HG03460 (cell line): ENCODE measurements at regions not wholly inside any gene's neighbourhood (a gene's known extent, or its start where the extent isn't known, plus 50 kb on each side); places are given as distances from the start of the nearest gene placed in this dataset.

Experiments
- ATAC-seq: cut with Tn5 transposase; IDR thresholded peaks from one replicate; pipeline ENCODE4 v1.9.1; 2021; ENCODE audit not compliant: unreplicated experiment

DNA sequence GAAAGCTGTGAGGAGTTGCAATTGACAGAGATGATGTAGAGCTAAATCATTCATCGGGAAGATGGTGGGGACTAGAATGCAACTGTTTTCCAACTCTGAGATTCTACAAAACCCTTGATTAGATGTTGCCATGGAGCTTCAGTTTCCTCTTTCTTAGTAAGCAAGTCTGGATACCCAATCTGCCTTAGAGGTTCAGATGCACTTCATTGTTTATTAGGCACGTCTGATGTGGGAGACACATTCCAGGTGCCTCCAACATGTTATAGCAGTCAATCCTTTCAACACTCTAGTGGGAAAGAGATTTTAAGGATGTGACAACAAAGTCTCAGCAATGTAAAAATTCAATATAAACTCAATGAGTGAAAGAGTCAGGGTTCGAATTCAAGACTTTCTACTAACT, 291.3 kb upstream of the PHYHIPL start:
- ATAC-seq: no peak

DNA sequence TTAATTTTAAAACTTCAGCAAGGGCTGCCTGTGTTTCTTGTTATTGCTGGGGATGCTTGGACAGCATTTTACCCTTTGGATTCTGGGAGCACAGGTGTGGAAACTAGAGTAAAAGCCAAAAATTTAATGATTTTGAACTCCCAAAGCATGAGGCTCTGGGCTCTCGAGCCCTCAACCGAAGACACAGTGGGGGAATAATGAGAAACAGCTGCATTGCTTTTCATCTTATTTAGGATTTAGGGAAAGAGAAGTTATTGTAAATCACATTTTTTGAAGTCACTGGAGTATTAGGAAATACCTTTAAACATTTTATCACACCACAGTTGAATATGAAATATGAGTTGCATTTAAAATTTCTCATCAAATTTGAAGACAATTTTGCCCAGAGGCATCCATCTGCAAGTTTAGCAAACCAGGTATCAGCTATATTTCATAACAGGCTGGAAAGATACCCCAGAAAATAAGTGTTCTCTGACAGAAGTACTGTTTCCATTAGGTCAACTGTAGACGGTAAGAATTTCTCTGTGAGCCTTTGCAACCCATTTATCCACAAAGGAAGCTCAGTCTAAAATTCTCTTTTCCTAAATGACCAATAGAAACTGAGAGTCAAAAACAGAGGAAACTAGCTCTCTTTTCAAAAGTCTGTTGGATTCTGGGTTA, 290.6 kb upstream of the PHYHIPL start:
- ATAC-seq: no peak

DNA sequence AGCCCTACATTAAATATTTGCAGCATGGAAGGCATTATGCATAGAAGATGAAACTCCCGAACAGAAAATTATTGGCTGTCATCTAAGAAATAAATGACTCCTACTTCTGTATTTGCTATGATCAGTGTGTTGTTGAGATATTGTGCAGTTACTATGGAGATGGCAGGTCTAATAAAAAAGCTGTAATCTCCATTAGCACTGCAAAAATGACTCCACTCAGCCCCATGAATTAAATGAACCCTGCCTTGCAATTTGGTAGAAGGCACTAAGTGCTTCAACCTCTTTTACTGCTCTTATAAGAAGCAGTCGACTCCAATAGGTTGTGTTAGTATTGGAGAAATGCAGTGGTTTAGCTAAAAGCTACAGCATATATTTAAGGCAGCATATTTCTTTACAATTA, 290.0 kb upstream of the PHYHIPL start:
- ATAC-seq: no peak

DNA sequence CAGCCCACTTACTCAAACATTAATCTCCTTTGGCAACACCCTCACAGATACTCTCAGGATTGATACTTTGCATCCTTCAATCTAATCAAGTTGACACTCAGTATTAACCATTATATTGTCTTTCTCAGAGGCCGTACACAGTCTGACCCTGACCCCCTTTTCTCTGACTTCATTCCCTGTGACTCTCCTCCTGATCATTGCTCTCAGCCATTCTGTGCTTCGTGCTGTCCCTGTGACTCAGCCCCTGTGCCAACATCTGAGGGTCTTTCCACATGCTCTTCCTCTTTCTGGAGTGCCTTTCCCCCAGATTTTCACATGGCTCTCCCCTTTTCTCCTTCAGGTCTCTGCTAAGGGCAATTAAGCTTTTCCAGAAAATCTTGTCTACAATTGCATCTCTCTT, 289.0 kb upstream of the PHYHIPL start:
- ATAC-seq: no peak

DNA sequence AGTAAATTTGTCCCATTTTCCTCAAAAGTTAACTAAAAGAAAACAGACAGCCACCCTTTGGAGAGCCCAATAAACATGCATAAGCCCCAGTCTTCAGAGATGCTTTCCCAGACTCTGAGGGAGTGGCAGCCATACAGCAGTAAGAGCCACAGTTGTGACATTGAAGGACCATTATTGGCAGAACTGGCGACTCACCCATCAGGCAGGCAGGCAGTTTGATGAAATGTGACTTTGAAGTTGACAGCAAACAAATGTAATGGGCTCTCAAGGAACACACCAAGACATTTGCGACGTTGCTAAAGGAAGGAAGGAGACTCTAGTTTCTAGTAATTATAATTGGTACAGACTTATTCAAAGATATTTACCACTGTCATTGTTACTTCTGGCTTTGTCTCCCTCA, 287.5 kb upstream of the PHYHIPL start:
- ATAC-seq: no peak

- no peak for ATAC-seq
These were observed 284.4 kb upstream of the PHYHIPL start for GRCh38 chr10:58892031-58892531.

DNA sequence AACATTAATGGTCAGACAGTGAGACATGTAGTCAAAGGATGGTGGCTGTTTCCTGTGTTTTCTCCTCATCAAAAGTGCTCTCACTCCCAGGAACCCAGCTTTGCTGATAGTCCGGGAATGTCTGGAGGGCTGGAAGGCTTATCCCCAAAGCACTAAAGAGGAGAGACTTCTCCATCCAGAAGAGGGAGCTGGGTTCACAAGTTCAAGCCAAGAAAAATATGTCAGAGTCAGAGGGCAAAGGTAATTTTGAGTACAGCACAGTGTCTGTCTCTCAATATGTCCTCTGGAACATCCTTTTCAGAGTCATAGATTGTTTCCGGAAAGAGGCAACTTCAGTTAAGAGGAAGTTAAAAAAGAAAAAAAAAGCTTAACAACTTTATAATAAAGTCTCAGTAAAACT, 281.5 kb upstream of the PHYHIPL start:
- no peak for ATAC-seq

DNA sequence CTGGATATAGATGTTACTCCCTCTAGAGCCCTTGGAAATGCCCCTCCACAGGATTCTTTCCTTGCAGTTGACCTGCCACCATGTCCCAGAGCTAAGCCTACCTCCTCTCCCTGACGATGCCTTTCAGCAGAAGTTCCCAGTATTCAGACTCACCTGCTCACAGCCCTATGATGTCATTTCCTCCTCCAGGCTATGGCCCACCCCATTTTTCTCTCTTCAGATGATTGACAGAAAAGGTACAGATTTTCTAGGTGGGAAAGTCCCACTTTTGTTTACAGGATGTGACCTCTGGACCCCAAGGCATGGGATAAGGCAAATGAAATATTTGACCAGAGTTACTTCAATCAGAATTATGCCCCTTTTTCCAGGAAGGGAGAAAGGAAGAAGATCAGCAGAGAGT, 280.2 kb upstream of the PHYHIPL start:
- no peak for ATAC-seq

GRCh38 chr10:58897236-58897635, 279.2 kb upstream of the PHYHIPL start:
- ATAC-seq: no peak

GRCh38 chr10:58897708-58898107, 278.7 kb upstream of the PHYHIPL start:
- no peak for ATAC-seq

DNA sequence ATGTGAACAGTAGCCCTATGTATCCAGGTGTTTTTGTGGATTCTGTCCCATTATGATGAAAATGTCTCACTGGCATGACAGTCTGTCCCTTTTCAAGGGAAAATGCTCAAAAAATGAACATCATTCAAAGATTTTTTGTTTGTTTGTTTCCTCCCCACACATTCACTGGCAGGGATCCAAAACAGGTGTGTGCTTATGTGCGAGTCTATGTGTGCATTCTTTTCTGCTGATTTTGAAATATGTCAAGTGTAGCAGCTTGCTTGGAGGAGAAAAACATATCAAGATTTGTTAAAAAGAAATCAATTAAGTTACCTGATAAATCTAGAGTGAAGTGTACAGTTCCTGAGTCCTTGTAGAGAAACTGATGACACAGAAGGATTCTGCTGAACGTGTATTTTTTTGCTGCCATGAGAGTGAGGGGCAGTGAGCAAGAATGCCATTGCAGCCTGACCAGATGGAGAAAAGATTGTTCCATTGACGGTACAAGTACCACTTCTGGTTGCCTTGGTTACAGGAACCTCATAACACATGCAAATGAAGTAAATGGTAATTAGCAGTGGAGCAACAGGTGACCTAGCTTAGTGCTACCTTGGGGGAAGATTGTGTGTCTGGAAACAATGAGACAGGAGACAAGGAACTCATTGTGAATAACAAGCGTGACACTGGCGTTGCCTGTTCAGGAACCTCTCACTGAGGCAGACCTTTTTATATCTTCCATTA, 277.4 kb upstream of the PHYHIPL start:
- no peak for ATAC-seq

- no peak for ATAC-seq
These were observed 275.3 kb upstream of the PHYHIPL start for GRCh38 chr10:58901092-58901646.

- no peak for ATAC-seq
These were observed 273.4 kb upstream of the PHYHIPL start for GRCh38 chr10:58903071-58903470.

DNA sequence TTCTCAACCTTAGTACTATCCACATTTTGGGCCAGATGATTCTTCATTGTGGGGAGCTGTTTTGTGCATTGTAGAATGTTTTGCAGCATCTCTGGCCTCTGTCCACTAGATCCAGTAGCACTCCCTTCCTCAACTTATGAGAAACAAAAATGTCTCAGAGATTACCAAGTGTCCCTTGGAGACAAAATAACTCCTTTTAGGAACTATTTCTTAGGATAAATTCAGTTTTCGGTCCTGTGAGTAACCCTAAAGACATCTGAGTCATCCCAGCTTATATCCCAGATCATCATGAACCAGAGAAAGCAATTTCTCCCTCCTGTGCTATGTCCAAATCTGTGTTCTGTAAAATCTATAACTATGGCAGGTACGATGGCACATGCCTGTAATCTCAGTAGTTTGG, 266.6 kb upstream of the PHYHIPL start:
- no peak for ATAC-seq

GRCh38 chr10:58913717-58914116, 262.7 kb upstream of the PHYHIPL start:
- no peak for ATAC-seq

DNA sequence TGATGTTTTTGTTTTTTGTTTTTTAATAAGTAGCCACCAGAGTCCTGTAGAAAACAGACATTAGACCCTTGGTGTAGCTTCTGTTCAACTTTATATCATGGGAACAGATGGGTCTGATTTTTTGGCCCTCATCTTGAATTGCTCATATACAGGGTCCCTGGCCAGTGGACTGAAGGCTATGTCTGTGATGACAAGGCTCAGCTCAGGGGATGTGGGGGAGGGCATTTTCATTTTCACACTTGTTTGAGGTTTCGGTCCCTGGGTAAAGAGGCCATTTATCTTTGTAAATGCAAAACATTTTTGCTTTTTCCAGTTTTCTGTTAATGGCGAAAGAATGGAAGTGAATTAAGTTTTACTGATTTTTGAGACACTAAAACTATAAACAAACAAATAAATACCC, 257.6 kb upstream of the PHYHIPL start:
- no peak for ATAC-seq

DNA sequence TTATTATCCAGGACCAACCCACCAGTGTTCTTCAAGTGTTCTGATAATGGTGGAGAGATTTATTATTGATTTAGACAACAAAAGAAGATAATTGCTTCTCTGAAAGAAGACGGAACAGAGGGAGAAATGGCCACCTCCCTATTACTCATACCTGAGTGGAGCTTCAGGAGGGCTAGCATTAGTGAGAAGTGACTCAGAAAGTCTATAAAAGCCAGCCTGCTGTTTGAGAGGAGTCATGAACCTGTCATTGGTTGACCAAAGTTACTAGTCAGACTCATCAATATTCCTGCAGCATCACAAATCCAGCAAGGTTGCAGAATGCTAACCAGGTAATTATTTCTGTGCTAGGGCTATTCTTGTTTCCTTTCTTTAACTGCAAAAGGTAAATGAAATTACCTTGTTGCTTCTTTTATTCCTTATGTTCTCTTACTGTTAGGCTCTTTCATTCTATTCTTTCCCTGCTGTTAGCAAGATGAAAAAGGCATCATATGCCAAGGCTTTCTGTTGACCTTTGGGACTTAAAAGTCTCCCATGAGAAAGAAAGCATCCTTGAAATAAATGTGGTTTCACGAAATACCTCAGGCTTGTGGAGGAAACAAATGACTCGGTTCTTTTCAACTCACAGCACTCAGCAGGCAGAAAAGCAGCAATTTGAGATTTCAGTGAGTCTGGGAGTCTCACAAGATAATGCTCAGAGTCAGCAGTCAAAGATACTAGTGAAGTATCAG, 256.4 kb upstream of the PHYHIPL start:
- ATAC-seq: no peak

DNA sequence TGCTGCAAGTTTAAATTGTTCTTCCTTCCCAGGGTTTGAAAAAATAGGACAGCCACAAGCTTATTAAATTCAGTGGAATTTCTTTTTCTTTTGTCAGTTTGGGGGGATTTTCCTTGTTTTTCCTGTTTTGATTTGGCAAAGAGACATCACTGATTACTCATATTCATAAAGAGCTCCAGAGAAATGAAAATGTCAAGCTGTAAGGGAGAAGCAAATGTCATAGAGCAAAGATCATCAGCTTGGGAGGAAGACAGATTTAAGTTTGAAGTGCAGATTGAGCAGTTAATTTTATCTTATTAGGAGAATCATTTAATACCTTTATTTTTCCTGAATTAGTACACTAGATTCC, 255.8 kb upstream of the PHYHIPL start:
- no peak for ATAC-seq

- ATAC-seq: no peak
These were observed 255.0 kb upstream of the PHYHIPL start for GRCh38 chr10:58921421-58921855.

DNA sequence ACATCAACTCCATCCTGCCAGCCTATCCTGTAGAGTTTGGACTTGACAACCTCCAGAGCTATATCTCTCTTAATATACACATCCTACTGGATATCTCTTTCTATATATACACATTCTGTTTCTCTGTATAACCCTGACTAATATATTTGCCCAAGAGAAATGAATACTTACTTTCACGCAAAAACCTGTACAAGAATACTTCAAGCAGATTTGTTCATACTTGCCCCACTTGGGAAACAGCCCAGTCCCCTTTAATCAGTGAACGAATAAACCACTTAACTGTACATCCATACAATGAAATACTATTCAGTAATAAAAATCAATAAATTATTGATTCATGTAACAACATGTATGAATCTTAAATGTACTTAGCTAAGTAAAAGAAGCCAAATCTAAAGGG, 251.1 kb upstream of the PHYHIPL start:
- ATAC-seq: no peak

DNA sequence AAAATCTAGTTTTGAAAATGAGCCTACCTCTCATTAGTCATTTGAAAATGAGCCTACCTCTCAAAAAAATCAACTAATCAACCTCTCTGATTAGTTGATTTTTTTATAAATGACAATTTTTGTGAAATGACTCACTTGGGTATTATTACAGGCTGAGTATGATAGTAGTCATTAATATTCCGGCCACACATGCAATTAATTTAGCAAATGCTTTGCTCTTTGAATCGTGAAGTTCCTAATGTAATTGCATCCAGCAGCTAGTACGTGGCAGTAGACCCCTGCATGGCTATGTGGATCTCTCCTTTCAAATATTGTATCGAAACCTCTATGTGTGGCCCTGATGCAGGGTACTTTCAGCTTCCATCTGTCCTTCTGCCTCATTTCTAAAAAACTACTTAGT, 245.9 kb upstream of the PHYHIPL start:
- ATAC-seq: no peak

DNA sequence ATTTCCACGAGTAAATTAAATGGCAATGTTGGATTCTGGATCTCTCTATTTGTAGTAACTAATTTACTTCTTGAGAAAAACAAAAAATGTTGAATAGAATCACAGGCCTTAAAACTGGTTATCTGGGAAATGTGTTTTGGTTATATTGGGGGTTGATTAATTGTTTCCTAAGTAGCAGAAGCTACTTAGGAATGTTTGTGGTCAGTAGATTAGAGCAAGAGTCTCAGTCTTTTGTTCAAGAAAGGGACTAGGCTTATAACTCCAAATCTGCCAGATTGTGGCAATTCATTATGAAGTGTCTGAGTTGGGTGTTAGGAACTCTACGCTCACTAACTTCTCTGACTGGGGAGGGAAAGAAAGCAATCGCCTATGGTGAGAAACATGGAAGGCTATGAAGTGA, 244.3 kb upstream of the PHYHIPL start:
- no peak for ATAC-seq
